Spleen (tissue), 11 donors: ENCODE measurements at regions not wholly inside any gene's neighbourhood (a gene's known extent, or its start where the extent isn't known, plus 50 kb on each side); places are given as distances from the start of the nearest gene placed in this dataset.
A peak's percentile ranks its signal among the peaks of the same experiment; 100 is the strongest.

Source experiments
- DNase-seq: peaks from one replicate; pipeline ENCODE4 v3.0.0-alpha.2; 2020
- H3K27ac ChIP-seq, 8 donors: fragments of 200-600 bp; sonication (generic) in 7 of 8; 1 replicate in 4 of 8; 2 replicates in 4 of 8; pipeline versions ENCODE4 v1.5.0 to v1.8.0; 2016 to 2021; ENCODE audit warnings: inconsistent platforms in 4 of 8, mild to moderate bottlenecking in 4 of 8, moderate library complexity in 1 of 8
- H3K27me3 ChIP-seq, 7 donors: fragments of 200-600 bp; sonication (generic) in 6 of 7; replicated peaks in 1 of 7; 1 replicate in 4 of 7; 2 replicates in 3 of 7; pipeline versions ENCODE4 v1.5.0 to v1.8.0; 2016 to 2021; ENCODE audit warnings: inconsistent platforms in 3 of 7, mild to moderate bottlenecking in 1 of 7
- H3K36me3 ChIP-seq, 6 donors: fragments of 200-600 bp; sonication (generic) in 5 of 6; 1 replicate in 4 of 6; 2 replicates in 2 of 6; pipeline versions ENCODE4 v1.5.0 to v1.8.0; 2016 to 2021; ENCODE audit warnings: inconsistent platforms in 2 of 6
- H3K4me1 ChIP-seq, 6 donors: fragments of 200-600 bp; sonication (generic) in 5 of 6; 1 replicate in 3 of 6; 2 replicates in 3 of 6; pipeline versions ENCODE4 v1.5.0 to v1.8.0; 2016 to 2021; ENCODE audit warnings: inconsistent platforms in 3 of 6
- H3K4me3 ChIP-seq, 8 donors: fragments of 200-600 bp; sonication (generic) in 7 of 8; 1 replicate in 4 of 8; 2 replicates in 4 of 8; pipeline versions ENCODE4 v1.5.0 to v1.8.0; 2016 to 2021; ENCODE audit warnings: inconsistent platforms in 4 of 8, mild to moderate bottlenecking in 4 of 8, moderate library complexity in 2 of 8
- H3K9me3 ChIP-seq, 8 donors: fragments of 200-600 bp; sonication (generic) in 7 of 8; 1 replicate in 4 of 8; 2 replicates in 4 of 8; pipeline versions ENCODE4 v1.5.0 to v1.8.0; 2016 to 2021; ENCODE audit warnings: inconsistent platforms in 4 of 8
- CTCF ChIP-seq, 11 experiments: fragments of 200-600 bp in 7 of 11; fragments of 450-650 bp in 4 of 11; sonication (generic) in 4 of 11; IDR thresholded peaks in 8 of 11; conservative IDR thresholded peaks in 3 of 11; 1 replicate in 7 of 11; 2 replicates in 4 of 11; pipeline versions ENCODE4 v1.4.0 to v1.8.0; 2016 to 2021; ENCODE audit warnings: antibody characterized with exemption in 11 of 11, inconsistent platforms in 4 of 11, mild to moderate bottlenecking in 1 of 11
- POLR2A ChIP-seq, 3 donors: fragments of 450-650 bp; IDR thresholded peaks; one replicate each; pipeline ENCODE4 v1.5.1; 2017; ENCODE audit warnings: antibody characterized with exemption in 3 of 3, mild to moderate bottlenecking in 1 of 3
- POLR2AphosphoS5 ChIP-seq, 3 donors: sonication (generic); formaldehyde crosslinking; IDR thresholded peaks; one replicate each; pipeline ENCODE4 v1.5.1; 2017; ENCODE audit warnings: antibody characterized with exemption in 3 of 3
- WGBS, 5 donors: extraction: QIAGEN DNeasy Blood & Tissue Kit in 3 of 5; methylation state at CpG; one replicate each; pipeline versions ENCODE4 v1.1.5 to v1.1.7; 2013 to 2018; 5-methylcytosine and 5-hydroxymethylcytosine counted together
- intact Hi-C: fragments of 100-400 bp; cut with DNase I; formaldehyde crosslinking; loops from one replicate; pipeline ENCODE4 v1.15.0; 2023; ENCODE audit warnings: low total_unique reads
- donor health status: healthy with polysubstance abuse.
- donor health status: DM: no; HTN: no; CAD: no; lungs with moderate emphysema.
- donor health status: DM: no; HTN: no; CAD: no.
- donor health status: Bipolar disorder and iron deficiency.
- donor health status: healthy.
- donor health status: DM: no; HTN: no; CAD: no.
- donor health status: DM: yes; HTN: yes; CAD: no.

- H3K4me3 ChIP-seq: no peak overlapping the region
- TF ChIP-seq POLR2AphosphoS5 (IDR thresholded peaks at IDR 0.05) (no peak), CTCF (IDR thresholded peaks at IDR 0.05 in 8 of 11, conservative IDR thresholded peaks at IDR 0.05 in 3 of 11) (no peak), POLR2A (IDR thresholded peaks at IDR 0.05) (no peak)
- 63 to 81% (median 66%) methylated on average over 3 of the region's 3 CpGs for WGBS, 5 donors
- no peaks in the 10 kb centered on the region for H3K36me3 ChIP-seq
- H3K4me1 ChIP-seq: peaks cover 0 to 21% (median 3%) of the 10 kb centered on the region in 6 donors
- no peak for DNase-seq
- peak overlapping the region in 4 of 8 donors; percentile 36 to 53 (median 48) for H3K27ac ChIP-seq
- no peaks in the 10 kb centered on the region for H3K9me3 ChIP-seq
- H3K27me3 ChIP-seq: no peaks in the 10 kb centered on the region
- intact Hi-C loops: no loop called here
These were observed 239.8 kb upstream of the HS6ST1 start for GRCh38 chr2:128558441-128558840.

GRCh38 chr2:128558895-128559532, 240.3 kb upstream of the HS6ST1 start:
- intact Hi-C loops: no loop called here
- Histone ChIP-seq H3K9me3 (no peaks in the 10 kb centered on the region), H3K4me3 (no peak overlapping the region), H3K36me3 (no peaks in the 10 kb centered on the region), H3K27me3 (no peaks in the 10 kb centered on the region), H3K4me1 (peaks cover 0 to 21% (median 3%) of the 10 kb centered on the region in 6 donors), H3K27ac (peak overlapping the region in 3 of 8 donors; percentile 43 to 53 (median 52))
- no peak for DNase-seq
- TF ChIP-seq POLR2A (IDR thresholded peaks at IDR 0.05): no peak
- no peak for TF ChIP-seq POLR2AphosphoS5 (IDR thresholded peaks at IDR 0.05)
- TF ChIP-seq CTCF (IDR thresholded peaks at IDR 0.05 in 8 of 11, conservative IDR thresholded peaks at IDR 0.05 in 3 of 11): no peak
- WGBS, 5 donors: 85 to 97% (median 92%) methylated on average over 11 of the region's 11 CpGs

GRCh38 chr2:128559533-128560515, 241.2 kb upstream of the HS6ST1 start:
- WGBS, 5 donors: 83 to 91% (median 86%) methylated on average over 18 of the region's 18 CpGs
- intact Hi-C loops: no loop called here
- no peak for DNase-seq
- H3K27ac ChIP-seq: peak overlapping the region in 1 of 8 donors; percentile 26
- TF ChIP-seq POLR2AphosphoS5 (IDR thresholded peaks at IDR 0.05) (no peak), CTCF (IDR thresholded peaks at IDR 0.05 in 8 of 11, conservative IDR thresholded peaks at IDR 0.05 in 3 of 11) (no peak), POLR2A (IDR thresholded peaks at IDR 0.05) (no peak)
- no peaks in the 10 kb centered on the region for H3K9me3 ChIP-seq
- H3K4me3 ChIP-seq: no peak overlapping the region
- H3K4me1 ChIP-seq: peaks cover 0 to 21% (median 3%) of the 10 kb centered on the region in 6 donors
- H3K36me3 ChIP-seq: no peaks in the 10 kb centered on the region
- no peaks in the 10 kb centered on the region for H3K27me3 ChIP-seq

- intact Hi-C loops: no loop called here
- WGBS, 5 donors: 86 to 94% (median 91%) methylated on average over 4 of the region's 4 CpGs
- no peak overlapping the region for H3K27ac ChIP-seq
These were observed 242.1 kb upstream of the HS6ST1 start for GRCh38 chr2:128560718-128561117.

More at GRCh38 chr2:128560718-128561117, 242.1 kb upstream of the HS6ST1 start:
- no peak for DNase-seq
- no peak overlapping the region for H3K4me3 ChIP-seq
- H3K4me1 ChIP-seq: peaks cover 0 to 21% (median 3%) of the 10 kb centered on the region in 6 donors
- no peaks in the 10 kb centered on the region for H3K9me3 ChIP-seq
- no peaks in the 10 kb centered on the region for H3K36me3 ChIP-seq
- TF ChIP-seq POLR2AphosphoS5 (IDR thresholded peaks at IDR 0.05) (no peak), CTCF (IDR thresholded peaks at IDR 0.05 in 8 of 11, conservative IDR thresholded peaks at IDR 0.05 in 3 of 11) (no peak)
- no peaks in the 10 kb centered on the region for H3K27me3 ChIP-seq
